MM.1S (cell line): ENCODE measurements at regions not wholly inside any gene's neighbourhood (a gene's known extent, or its start where the extent isn't known, plus 50 kb on each side); places are given as distances from the start of the nearest gene placed in this dataset.

Source experiments
- EZH2 ChIP-seq: fragments of 300-600 bp; sonication (generic); optimal IDR thresholded peaks from 2 replicates; pipeline ENCODE3; 2017; ENCODE audit warnings: low read depth, mild to moderate bottlenecking, antibody characterized with exemption, low read length, mixed read lengths
- TF ChIP-seq, protein P1 (sequence below): fragments of 300-600 bp; sonication (generic); IDR thresholded peaks from 2 replicates; pipeline ENCODE4 v1.5.1; 2016; ENCODE audit warnings: antibody characterized with exemption, low read length, mixed read lengths

GRCh38 chr2:220787251-220787650, 784.9 kb downstream of the EPHA4 start:
- TF ChIP-seq, protein P1, sequence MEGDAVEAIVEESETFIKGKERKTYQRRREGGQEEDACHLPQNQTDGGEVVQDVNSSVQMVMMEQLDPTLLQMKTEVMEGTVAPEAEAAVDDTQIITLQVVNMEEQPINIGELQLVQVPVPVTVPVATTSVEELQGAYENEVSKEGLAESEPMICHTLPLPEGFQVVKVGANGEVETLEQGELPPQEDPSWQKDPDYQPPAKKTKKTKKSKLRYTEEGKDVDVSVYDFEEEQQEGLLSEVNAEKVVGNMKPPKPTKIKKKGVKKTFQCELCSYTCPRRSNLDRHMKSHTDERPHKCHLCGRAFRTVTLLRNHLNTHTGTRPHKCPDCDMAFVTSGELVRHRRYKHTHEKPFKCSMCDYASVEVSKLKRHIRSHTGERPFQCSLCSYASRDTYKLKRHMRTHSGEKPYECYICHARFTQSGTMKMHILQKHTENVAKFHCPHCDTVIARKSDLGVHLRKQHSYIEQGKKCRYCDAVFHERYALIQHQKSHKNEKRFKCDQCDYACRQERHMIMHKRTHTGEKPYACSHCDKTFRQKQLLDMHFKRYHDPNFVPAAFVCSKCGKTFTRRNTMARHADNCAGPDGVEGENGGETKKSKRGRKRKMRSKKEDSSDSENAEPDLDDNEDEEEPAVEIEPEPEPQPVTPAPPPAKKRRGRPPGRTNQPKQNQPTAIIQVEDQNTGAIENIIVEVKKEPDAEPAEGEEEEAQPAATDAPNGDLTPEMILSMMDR, result no peak
- no peak for TF ChIP-seq EZH2
